Subcutaneous abdominal adipose tissue (tissue), 5 donors: ENCODE measurements at regions not wholly inside any gene's neighbourhood (a gene's known extent, or its start where the extent isn't known, plus 50 kb on each side); places are given as distances from the start of the nearest gene placed in this dataset.

Experiments used
- H3K27ac ChIP-seq: one replicate; pipeline ENCODE4 v1.7.0; 2013; ENCODE audit warnings: low read depth, mild to moderate bottlenecking, inconsistent platforms, low read length, moderate library complexity
- H3K27me3 ChIP-seq, 5 donors: one replicate each; pipeline ENCODE4 v1.7.0; 2013; ENCODE audit warnings: low read length in 5 of 5, inconsistent platforms in 1 of 5; ENCODE audit not compliant: control insufficient read depth in 5 of 5, insufficient read depth in 4 of 5
- H3K36me3 ChIP-seq, 5 donors: one replicate each; pipeline ENCODE4 v1.7.0; 2013; ENCODE audit warnings: low read length in 5 of 5; ENCODE audit not compliant: control insufficient read depth in 5 of 5, insufficient read depth in 5 of 5
- H3K4me1 ChIP-seq, 5 donors: one replicate each; pipeline ENCODE4 v1.7.0; 2013; ENCODE audit warnings: low read length in 5 of 5, mild to moderate bottlenecking in 3 of 5, moderate library complexity in 1 of 5; ENCODE audit not compliant: control insufficient read depth in 5 of 5, insufficient read depth in 5 of 5
- H3K4me3 ChIP-seq, 5 donors: one replicate each; pipeline ENCODE4 v1.7.0; 2013; ENCODE audit warnings: low read length in 5 of 5, low read depth in 1 of 5
- H3K9ac ChIP-seq, 5 donors: one replicate each; pipeline ENCODE4 v1.7.0; 2013; ENCODE audit warnings: low read length in 5 of 5, mild to moderate bottlenecking in 4 of 5, moderate library complexity in 3 of 5
- H3K9me3 ChIP-seq, 5 donors: one replicate each; pipeline ENCODE4 v1.7.0; 2013; ENCODE audit warnings: low read length in 5 of 5; ENCODE audit not compliant: control insufficient read depth in 5 of 5
- donor health status: healthy.
- donor health status: healthy.
- donor health status: healthy.
- donor health status: healthy.
- donor health status: healthy.

DNA sequence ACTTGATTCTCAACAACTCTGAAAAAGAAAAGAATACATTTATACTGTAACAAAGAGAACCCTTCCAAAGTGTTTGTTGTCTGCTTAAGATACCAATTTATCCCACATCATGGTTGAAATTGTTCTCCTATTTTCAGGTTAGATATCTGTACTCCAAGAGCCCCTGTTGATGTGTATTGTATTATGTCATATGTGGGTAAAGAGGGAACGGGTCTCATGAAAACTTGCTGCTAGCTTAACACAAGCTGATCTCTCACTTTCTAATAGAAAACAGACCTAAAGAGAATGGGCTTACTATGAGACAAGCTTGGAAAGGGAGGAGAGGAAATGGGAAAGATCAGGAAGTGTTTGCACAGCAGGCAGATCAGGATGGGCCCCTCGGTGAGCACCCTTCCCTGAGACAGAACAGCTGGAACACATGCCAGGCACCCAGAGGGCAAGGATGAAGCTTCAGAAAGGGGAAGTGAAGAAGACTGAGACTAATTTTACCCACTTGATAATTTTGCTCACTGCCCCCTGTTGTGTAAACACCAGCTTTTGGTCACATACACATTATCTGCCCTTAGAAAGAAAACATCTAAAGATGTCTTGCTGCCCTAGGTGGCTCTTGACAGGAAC lies 747.9 kb upstream of the CCDC54 start:
- H3K9me3 ChIP-seq: peaks cover 0 to 6% (median 1%) of the 10 kb centered on the region in 5 donors
- H3K9ac ChIP-seq: no peak overlapping the region
- H3K4me3 ChIP-seq: no peak overlapping the region
- H3K27ac ChIP-seq: no peak overlapping the region
- peaks cover 0 to 6% (median 0%) of the 10 kb centered on the region in 5 donors for H3K4me1 ChIP-seq
- H3K36me3 ChIP-seq: no peaks in the 10 kb centered on the region
- H3K27me3 ChIP-seq: no peaks in the 10 kb centered on the region

DNA sequence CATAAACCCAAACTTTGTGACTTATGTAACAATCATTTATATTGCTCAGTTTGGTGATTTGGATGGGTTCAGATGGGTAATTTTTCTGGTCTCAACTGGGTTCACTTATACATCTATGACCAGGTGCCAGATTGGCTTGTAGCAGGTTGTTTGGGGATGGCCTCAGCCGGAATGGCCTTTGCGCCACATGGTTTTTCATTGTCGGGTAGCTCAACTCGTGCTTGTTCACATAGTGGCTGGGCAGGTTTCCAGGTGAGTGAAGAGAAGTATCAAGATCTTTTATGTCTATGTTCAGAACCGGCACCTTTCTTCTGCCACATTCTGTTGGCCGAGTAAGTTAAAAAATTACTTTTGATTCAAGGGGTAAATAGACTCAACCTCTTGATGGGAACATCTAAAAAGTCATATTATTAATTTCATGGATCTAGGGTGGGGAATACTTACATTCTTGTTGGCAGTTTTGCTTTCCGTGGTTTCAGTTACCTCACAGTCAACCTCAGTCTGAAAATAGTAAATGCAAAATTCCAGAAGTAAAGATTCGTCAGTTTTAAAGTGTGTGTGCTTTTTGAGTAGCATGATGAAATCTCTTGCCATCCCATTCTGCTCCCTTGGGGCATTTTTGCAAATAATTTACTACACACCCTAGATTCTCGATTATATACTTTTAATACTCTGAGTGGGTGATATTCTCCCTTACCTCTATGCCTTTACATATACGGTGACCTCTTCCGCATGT lies 745.7 kb upstream of the CCDC54 start:
- Histone ChIP-seq H3K27me3 (no peaks in the 10 kb centered on the region), H3K4me1 (peaks cover 0 to 14% (median 4%) of the 10 kb centered on the region in 5 donors), H3K9ac (no peak overlapping the region), H3K4me3 (no peak overlapping the region), H3K9me3 (no peaks in the 10 kb centered on the region), H3K36me3 (no peaks in the 10 kb centered on the region), H3K27ac (no peak overlapping the region)

- no peaks in the 10 kb centered on the region for H3K36me3 ChIP-seq
- no peak overlapping the region for H3K27ac ChIP-seq
- no peak overlapping the region for H3K9ac ChIP-seq
- H3K4me1 ChIP-seq: peaks cover 0 to 10% (median 0%) of the 10 kb centered on the region in 5 donors
- H3K4me3 ChIP-seq: no peak overlapping the region
- H3K9me3 ChIP-seq: no peaks in the 10 kb centered on the region
- no peaks in the 10 kb centered on the region for H3K27me3 ChIP-seq
Observed at GRCh38 chr3:106635271-106635670, 742.0 kb upstream of the CCDC54 start.

- no peaks in the 10 kb centered on the region for H3K9me3 ChIP-seq
- H3K27ac ChIP-seq: no peak overlapping the region
- no peaks in the 10 kb centered on the region for H3K36me3 ChIP-seq
- H3K9ac ChIP-seq: no peak overlapping the region
- peaks cover 0 to 10% (median 0%) of the 10 kb centered on the region in 5 donors for H3K4me1 ChIP-seq
- no peak overlapping the region for H3K4me3 ChIP-seq
- H3K27me3 ChIP-seq: no peaks in the 10 kb centered on the region
Observed at GRCh38 chr3:106635826-106636225, 741.4 kb upstream of the CCDC54 start.

GRCh38 chr3:106640353-106640752 lies 736.9 kb upstream of the CCDC54 start:
- H3K27ac ChIP-seq: no peak overlapping the region
- no peak overlapping the region for H3K9ac ChIP-seq
- no peak overlapping the region for H3K4me3 ChIP-seq
- no peaks in the 10 kb centered on the region for H3K27me3 ChIP-seq
- no peaks in the 10 kb centered on the region for H3K9me3 ChIP-seq
- peaks cover 0 to 5% (median 0%) of the 10 kb centered on the region in 5 donors for H3K4me1 ChIP-seq
- H3K36me3 ChIP-seq: no peaks in the 10 kb centered on the region

DNA sequence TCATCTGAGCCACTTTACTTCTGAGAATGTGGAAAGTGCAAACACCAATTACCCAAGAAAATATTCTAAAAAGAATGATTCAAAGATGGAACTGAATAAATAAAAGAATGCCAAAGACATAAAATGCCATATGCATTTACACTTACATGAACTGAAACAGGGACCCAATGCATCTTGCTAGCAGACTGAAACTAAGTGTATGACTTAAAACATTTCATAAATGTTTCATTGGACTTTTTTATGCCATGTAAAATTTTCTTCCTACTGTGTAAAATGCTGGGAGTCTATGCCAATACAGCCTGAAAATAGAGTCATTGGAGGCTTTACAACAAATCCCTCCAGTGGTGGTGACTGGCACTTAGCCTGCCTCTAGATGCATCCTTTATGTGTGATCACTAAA lies 735.1 kb upstream of the CCDC54 start:
- no peaks in the 10 kb centered on the region for H3K9me3 ChIP-seq
- no peaks in the 10 kb centered on the region for H3K36me3 ChIP-seq
- H3K4me1 ChIP-seq: no peaks in the 10 kb centered on the region
- no peak overlapping the region for H3K9ac ChIP-seq
- H3K27ac ChIP-seq: no peak overlapping the region
- no peak overlapping the region for H3K4me3 ChIP-seq
- no peaks in the 10 kb centered on the region for H3K27me3 ChIP-seq

DNA sequence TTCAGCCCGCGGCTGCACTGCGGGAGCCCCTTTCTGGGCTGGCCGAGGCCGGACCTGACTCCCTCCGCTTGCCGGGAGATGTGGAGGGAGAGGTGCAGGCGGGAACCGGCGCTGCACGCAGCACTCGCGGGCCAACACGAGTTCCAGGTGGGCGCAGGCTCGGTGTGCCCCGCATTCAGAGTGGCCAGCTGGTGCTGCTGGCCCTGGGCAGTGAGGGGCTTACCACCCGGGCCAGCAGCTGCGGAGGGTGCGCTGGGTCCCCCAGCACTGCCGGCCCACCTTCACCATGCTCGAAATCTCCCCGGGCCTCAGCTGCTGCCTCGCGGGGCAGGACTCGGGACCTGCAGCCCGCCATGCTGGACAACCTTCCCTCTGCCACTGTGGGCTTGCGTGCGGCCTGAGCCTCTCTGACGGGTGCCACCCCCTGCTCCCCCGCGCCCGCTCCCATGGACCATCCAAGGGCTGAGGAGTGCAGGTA lies 733.5 kb upstream of the CCDC54 start:
- no peak overlapping the region for H3K27ac ChIP-seq
- no peaks in the 10 kb centered on the region for H3K27me3 ChIP-seq
- no peak overlapping the region for H3K4me3 ChIP-seq
- no peaks in the 10 kb centered on the region for H3K4me1 ChIP-seq
- no peak overlapping the region for H3K9ac ChIP-seq
- no peaks in the 10 kb centered on the region for H3K36me3 ChIP-seq
- H3K9me3 ChIP-seq: no peaks in the 10 kb centered on the region

- H3K4me3 ChIP-seq: no peak overlapping the region
- no peaks in the 10 kb centered on the region for H3K9me3 ChIP-seq
- H3K9ac ChIP-seq: no peak overlapping the region
- no peaks in the 10 kb centered on the region for H3K4me1 ChIP-seq
- H3K27me3 ChIP-seq: no peaks in the 10 kb centered on the region
- H3K27ac ChIP-seq: no peak overlapping the region
- no peaks in the 10 kb centered on the region for H3K36me3 ChIP-seq
Observed at GRCh38 chr3:106673926-106674569, 703.2 kb upstream of the CCDC54 start.

DNA sequence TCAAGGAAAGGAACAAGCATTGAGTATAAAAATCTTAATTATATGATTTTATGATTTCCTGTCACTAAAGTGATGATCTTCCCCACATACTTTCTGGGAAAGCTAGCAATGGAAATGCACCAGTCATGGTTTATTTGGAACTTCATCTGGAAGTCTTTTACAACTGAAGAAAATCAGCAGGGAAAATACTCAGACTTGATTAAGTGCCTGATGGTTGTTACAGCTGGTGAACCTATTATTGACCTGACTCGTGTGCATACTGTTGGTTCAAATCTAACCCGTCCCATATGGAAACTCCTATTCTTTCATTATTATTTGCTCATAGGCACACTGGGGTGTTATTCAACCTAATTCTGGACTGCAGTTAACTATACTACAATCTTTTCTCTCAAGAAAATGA lies 701.8 kb upstream of the CCDC54 start:
- Histone ChIP-seq H3K27ac (no peak overlapping the region), H3K4me1 (no peaks in the 10 kb centered on the region), H3K27me3 (no peaks in the 10 kb centered on the region)

More for the DNA sequence above, 701.8 kb upstream of the CCDC54 start:
- H3K36me3 ChIP-seq: no peaks in the 10 kb centered on the region
- no peak overlapping the region for H3K4me3 ChIP-seq
- no peaks in the 10 kb centered on the region for H3K9me3 ChIP-seq
- no peak overlapping the region for H3K9ac ChIP-seq
